NCI-H69 (cell line): ENCODE measurements at regions not wholly inside any gene's neighbourhood (a gene's known extent, or its start where the extent isn't known, plus 50 kb on each side); places are given as distances from the start of the nearest gene placed in this dataset.

Experiments used
- DNase-seq: peaks from one replicate; lab custom pipeline; 2025; lab: John Stamatoyannopoulos, UW

- DNase-seq, result no peak
Measured at GRCh38 chr19:23855676-23856075, 59.0 kb upstream of the ZNF726 start.

DNA sequence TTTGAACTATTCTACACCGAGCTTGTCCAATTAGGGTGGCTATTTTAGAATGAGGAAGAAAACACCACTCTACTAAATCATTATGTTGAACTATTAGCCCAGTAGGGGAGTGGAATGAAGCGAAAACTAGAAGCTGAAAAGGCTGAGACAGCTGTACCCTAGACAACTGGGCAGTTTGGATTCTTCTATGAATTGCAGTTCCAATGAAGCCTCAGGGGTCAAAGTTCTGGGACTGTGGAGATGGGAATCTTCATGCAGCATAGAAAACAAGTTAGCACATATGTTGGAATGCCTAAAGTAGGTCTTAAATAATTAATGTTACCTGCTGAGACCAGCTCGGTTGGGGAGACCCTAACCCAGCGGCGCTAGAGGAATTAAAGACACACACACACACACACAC lies 62.7 kb upstream of the ZNF726 start:
- no peak for DNase-seq

- DNase-seq, result no peak
Measured at GRCh38 chr19:23832717-23833327, 74.1 kb upstream of the ZNF681 start.

DNA sequence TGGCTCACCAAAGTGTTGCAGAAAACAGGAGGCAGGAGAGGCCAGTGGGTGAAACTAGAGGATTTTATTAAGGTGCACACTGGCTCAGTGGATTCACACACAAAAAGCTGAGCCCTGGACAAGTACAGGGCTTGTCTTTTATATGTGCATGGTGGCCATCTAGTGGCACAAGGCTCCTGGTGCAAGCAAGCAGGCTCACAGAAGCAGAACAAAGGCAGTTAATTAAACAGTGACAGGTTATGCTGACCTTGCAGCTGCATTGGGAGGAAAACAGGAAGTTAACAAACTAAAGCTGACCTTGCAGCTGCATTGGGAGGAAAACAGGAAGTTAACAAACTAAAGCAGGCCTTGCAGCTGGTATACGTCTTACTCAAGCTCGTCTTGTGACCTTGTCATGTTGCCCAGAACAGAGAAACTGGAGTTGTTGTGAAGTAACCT lies 65.3 kb upstream of the ZNF681 start:
- DNase-seq, result peak; percentile 39

- no peak for DNase-seq
Measured at GRCh38 chr19:23822735-23823134, 64.0 kb upstream of the ZNF681 start.

GRCh38 chr19:23817519-23817918 lies 58.8 kb upstream of the ZNF681 start:
- peak; percentile 51 for DNase-seq

DNA sequence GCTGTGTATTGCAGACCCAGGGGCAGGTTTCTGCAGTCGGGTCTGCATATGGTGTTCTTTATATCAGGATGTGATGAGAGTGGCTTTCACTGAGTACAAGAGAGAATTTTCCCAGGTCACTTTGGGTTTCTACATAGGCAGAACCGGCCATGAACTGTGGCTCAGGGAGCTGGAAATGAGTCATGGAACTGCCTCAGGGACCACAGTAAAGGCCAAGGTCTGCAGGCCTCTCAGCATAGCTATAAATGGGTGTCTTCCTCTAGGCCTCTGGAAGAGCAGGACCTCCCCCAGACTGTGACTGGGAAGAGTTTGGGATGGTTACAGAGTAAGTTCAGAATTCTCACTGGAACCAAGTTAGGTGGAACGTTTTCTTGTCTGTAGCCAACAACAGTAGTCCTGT lies 51.8 kb upstream of the ZNF681 start:
- no peak for DNase-seq
